Liver (tissue), 8 donors: ENCODE measurements at regions not wholly inside any gene's neighbourhood (a gene's known extent, or its start where the extent isn't known, plus 50 kb on each side); places are given as distances from the start of the nearest gene placed in this dataset.

Source experiments
- DNase-seq: peaks from one replicate; pipeline ENCODE4 v3.0.0-alpha.2; 2017; ENCODE audit warnings: low spot score
- H3K27ac ChIP-seq, 2 donors: one replicate each; pipeline ENCODE4 v1.7.0; 2013; ENCODE audit warnings: inconsistent platforms in 2 of 2, low read length in 2 of 2, control low read depth in 1 of 2, low read depth in 1 of 2, mild to moderate bottlenecking in 1 of 2
- H3K27me3 ChIP-seq, 4 donors: one replicate each; pipeline versions ENCODE4 v1.6.1 to v1.7.0; 2013; ENCODE audit warnings: low read length in 3 of 4, inconsistent platforms in 1 of 4, mild to moderate bottlenecking in 1 of 4, moderate library complexity in 1 of 4; ENCODE audit not compliant: control insufficient read depth in 4 of 4, insufficient read depth in 4 of 4
- H3K36me3 ChIP-seq, 4 donors: one replicate each; pipeline versions ENCODE4 v1.6.1 to v1.7.0; 2013; ENCODE audit warnings: low read length in 3 of 4, mild to moderate bottlenecking in 3 of 4, low read depth in 1 of 4, moderate library complexity in 1 of 4; ENCODE audit not compliant: control insufficient read depth in 4 of 4, insufficient read depth in 3 of 4
- H3K4me1 ChIP-seq, 4 donors: one replicate each; pipeline versions ENCODE4 v1.6.1 to v1.7.0; 2013; ENCODE audit warnings: low read length in 3 of 4, mild to moderate bottlenecking in 3 of 4, moderate library complexity in 1 of 4; ENCODE audit not compliant: control insufficient read depth in 4 of 4, insufficient read depth in 4 of 4
- H3K4me3 ChIP-seq, 3 donors: one replicate each; pipeline versions ENCODE4 v1.6.1 to v1.7.0; 2013; ENCODE audit warnings: low read length in 3 of 3, control low read depth in 1 of 3, low read depth in 1 of 3, mild to moderate bottlenecking in 1 of 3
- H3K9ac ChIP-seq, 2 donors: one replicate each; pipeline ENCODE4 v1.7.0; 2013; ENCODE audit warnings: low read length in 2 of 2, mild to moderate bottlenecking in 2 of 2, moderate library complexity in 2 of 2, control low read depth in 1 of 2, low read depth in 1 of 2
- H3K9me3 ChIP-seq, 4 donors: one replicate each; pipeline versions ENCODE4 v1.6.1 to v1.7.0; 2013; ENCODE audit warnings: low read length in 3 of 4; ENCODE audit not compliant: control insufficient read depth in 4 of 4
- ATF3 ChIP-seq: IDR thresholded peaks from 2 replicates; pipeline ENCODE4 v1.6.1; 2016; ENCODE audit warnings: antibody characterized with exemption
- CTCF ChIP-seq: fragments of 150-350 bp; IDR thresholded peaks from 2 replicates; pipeline ENCODE4 v1.5.1; 2017; ENCODE audit warnings: improper control_type of control experiment, low read depth, low read length; ENCODE audit not compliant: missing input control
- EGR1 ChIP-seq, 2 donors: IDR thresholded peaks; 2 replicates each; pipeline ENCODE4 v1.6.1; 2016 to 2018; ENCODE audit warnings: antibody characterized with exemption in 2 of 2, low read depth in 2 of 2
- FOXA1 ChIP-seq: IDR thresholded peaks from 2 replicates; pipeline ENCODE4 v1.6.1; 2016; ENCODE audit warnings: antibody characterized with exemption
- FOXA2 ChIP-seq: IDR thresholded peaks from 2 replicates; pipeline ENCODE4 v1.6.1; 2016; ENCODE audit warnings: antibody characterized with exemption
- GABPA ChIP-seq, 2 donors: IDR thresholded peaks in 1 of 2; conservative IDR thresholded peaks in 1 of 2; 2 replicates each; pipeline ENCODE4 v1.6.1; 2016; ENCODE audit warnings: antibody characterized with exemption in 2 of 2, mild to moderate bottlenecking in 1 of 2, moderate library complexity in 1 of 2
- HNF4A ChIP-seq, 2 donors: conservative IDR thresholded peaks; 2 replicates each; pipeline ENCODE4 v1.6.1; 2016; ENCODE audit warnings: antibody characterized with exemption in 2 of 2, mild to moderate bottlenecking in 2 of 2
- HNF4G ChIP-seq: IDR thresholded peaks from 2 replicates; pipeline ENCODE4 v1.6.1; 2016; ENCODE audit warnings: antibody characterized with exemption
- JUND ChIP-seq, 2 donors: IDR thresholded peaks; 2 replicates each; pipeline ENCODE4 v1.6.1; 2016; ENCODE audit warnings: antibody characterized with exemption in 2 of 2
- NR2F2 ChIP-seq: IDR thresholded peaks from 2 replicates; pipeline ENCODE4 v1.6.1; 2016; ENCODE audit warnings: antibody characterized with exemption
- RAD21 ChIP-seq, 2 donors: IDR thresholded peaks; 2 replicates each; pipeline ENCODE4 v1.6.1; 2016; ENCODE audit warnings: antibody characterized with exemption in 2 of 2, mild to moderate bottlenecking in 2 of 2
- RXRA ChIP-seq, 2 donors: IDR thresholded peaks; 2 replicates each; pipeline ENCODE4 v1.6.1; 2017 to 2018; ENCODE audit warnings: antibody characterized with exemption in 2 of 2, mild to moderate bottlenecking in 1 of 2
- SP1 ChIP-seq: IDR thresholded peaks from 2 replicates; pipeline ENCODE4 v1.6.1; 2018; ENCODE audit warnings: antibody characterized with exemption, mild to moderate bottlenecking
- TAF1 ChIP-seq: conservative IDR thresholded peaks from 2 replicates; pipeline ENCODE4 v1.6.1; 2016; ENCODE audit warnings: antibody characterized with exemption, mild to moderate bottlenecking
- ZBTB33 ChIP-seq: IDR thresholded peaks from 2 replicates; pipeline ENCODE4 v1.6.1; 2016; ENCODE audit warnings: antibody characterized with exemption
- WGBS: extraction: QIAGEN DNeasy Blood & Tissue Kit; methylation state at CpG from one replicate; pipeline ENCODE4 v1.1.7; 2013; 5-methylcytosine and 5-hydroxymethylcytosine counted together
- TF ChIP-seq, protein P1 (sequence below): IDR thresholded peaks from 2 replicates; pipeline ENCODE4 v1.6.1; 2016; ENCODE audit warnings: antibody characterized with exemption, mild to moderate bottlenecking
- TF ChIP-seq, protein P2 (sequence below): IDR thresholded peaks from 2 replicates; pipeline ENCODE4 v1.6.1; 2016; ENCODE audit warnings: antibody characterized with exemption
- donor health status: healthy.
- donor health status: healthy.
- donor health status: healthy.
- donor health status: healthy.
- donor health status: healthy.

DNA sequence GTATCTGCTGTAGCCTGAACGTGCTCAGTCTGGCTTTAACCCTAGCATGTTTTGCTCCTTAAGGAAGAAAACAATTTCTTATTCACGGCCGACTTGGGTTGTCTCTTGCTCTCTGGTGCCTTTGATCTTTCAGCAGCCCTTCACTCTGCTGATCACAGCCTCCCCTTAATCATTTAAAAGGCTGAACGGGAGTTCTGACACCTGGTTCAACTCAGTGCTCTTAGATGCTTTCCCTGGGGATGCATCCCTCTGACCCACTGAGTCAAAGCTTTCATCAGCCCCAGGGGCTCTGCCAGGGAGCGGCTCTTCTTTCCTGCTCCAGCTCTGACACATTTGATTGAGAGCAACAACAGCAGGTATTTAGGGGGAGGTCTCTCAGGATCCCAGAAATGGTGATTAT, 79.0 kb upstream of the FYN start:
- DNase-seq, result no peak
- Histone ChIP-seq H3K27me3 (no peaks in the 10 kb centered on the region), H3K36me3 (no peaks in the 10 kb centered on the region), H3K4me1 (no peaks in the 10 kb centered on the region), H3K27ac (no peak overlapping the region), H3K4me3 (no peak overlapping the region), H3K9me3 (no peaks in the 10 kb centered on the region), H3K9ac (no peak overlapping the region)
- TF ChIP-seq, protein P1, sequence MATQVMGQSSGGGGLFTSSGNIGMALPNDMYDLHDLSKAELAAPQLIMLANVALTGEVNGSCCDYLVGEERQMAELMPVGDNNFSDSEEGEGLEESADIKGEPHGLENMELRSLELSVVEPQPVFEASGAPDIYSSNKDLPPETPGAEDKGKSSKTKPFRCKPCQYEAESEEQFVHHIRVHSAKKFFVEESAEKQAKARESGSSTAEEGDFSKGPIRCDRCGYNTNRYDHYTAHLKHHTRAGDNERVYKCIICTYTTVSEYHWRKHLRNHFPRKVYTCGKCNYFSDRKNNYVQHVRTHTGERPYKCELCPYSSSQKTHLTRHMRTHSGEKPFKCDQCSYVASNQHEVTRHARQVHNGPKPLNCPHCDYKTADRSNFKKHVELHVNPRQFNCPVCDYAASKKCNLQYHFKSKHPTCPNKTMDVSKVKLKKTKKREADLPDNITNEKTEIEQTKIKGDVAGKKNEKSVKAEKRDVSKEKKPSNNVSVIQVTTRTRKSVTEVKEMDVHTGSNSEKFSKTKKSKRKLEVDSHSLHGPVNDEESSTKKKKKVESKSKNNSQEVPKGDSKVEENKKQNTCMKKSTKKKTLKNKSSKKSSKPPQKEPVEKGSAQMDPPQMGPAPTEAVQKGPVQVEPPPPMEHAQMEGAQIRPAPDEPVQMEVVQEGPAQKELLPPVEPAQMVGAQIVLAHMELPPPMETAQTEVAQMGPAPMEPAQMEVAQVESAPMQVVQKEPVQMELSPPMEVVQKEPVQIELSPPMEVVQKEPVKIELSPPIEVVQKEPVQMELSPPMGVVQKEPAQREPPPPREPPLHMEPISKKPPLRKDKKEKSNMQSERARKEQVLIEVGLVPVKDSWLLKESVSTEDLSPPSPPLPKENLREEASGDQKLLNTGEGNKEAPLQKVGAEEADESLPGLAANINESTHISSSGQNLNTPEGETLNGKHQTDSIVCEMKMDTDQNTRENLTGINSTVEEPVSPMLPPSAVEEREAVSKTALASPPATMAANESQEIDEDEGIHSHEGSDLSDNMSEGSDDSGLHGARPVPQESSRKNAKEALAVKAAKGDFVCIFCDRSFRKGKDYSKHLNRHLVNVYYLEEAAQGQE, result no peak
- TF ChIP-seq ZBTB33 (no peak), RAD21 (IDR thresholded peaks at IDR 0.05) (no peak), HNF4G (no peak), FOXA1 (no peak), FOXA2 (no peak), EGR1 (IDR thresholded peaks at IDR 0.05; ENCODE audit: low read depth in 2 of 2) (no peak), HNF4A (conservative IDR thresholded peaks at IDR 0.05) (no peak), NR2F2 (no peak), ATF3 (no peak), RXRA (IDR thresholded peaks at IDR 0.05) (no peak), CTCF (no peak), JUND (IDR thresholded peaks at IDR 0.05) (no peak), GABPA (IDR thresholded peaks at IDR 0.05 in 1 of 2, conservative IDR thresholded peaks at IDR 0.05 in 1 of 2) (no peak), TAF1 (no peak), SP1 (no peak)
- TF ChIP-seq, protein P2, sequence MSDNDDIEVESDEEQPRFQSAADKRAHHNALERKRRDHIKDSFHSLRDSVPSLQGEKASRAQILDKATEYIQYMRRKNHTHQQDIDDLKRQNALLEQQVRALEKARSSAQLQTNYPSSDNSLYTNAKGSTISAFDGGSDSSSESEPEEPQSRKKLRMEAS, result no peak
- 66% methylated on average over 5 of the region's 5 CpGs for WGBS
